Activated CD8-positive, alpha-beta T cell treated with anti-CD3 and anti-CD28 coated beads for 36 hours (primary cell): ENCODE measurements at regions not wholly inside any gene's neighbourhood (a gene's known extent, or its start where the extent isn't known, plus 50 kb on each side); places are given as distances from the start of the nearest gene placed in this dataset.

Experiments used
- ATAC-seq: fragments of 200-7000 bp; cut with Tn5 transposase; one replicate; pipeline ENCODE4 v1.10.0; 2021; ENCODE audit warnings: mild to moderate bottlenecking, moderate library complexity
- CTCF ChIA-PET: fragments of 350-600 bp; sonication (Branson Sonifier 250); formaldehyde crosslinking; loops from one replicate; lab custom pipeline; 2021; ENCODE audit warnings: antibody characterized with exemption; lab: Charles Lee
- POLR2A ChIA-PET: fragments of 350-600 bp; sonication (Branson Sonifier 250); formaldehyde crosslinking; loops from one replicate; lab custom pipeline; 2021; ENCODE audit warnings: antibody characterized with exemption; lab: Charles Lee
- DNase-seq: peaks from one replicate; pipeline ENCODE4 v3.0.0-alpha.2; 2020
- H3K27ac Mint-ChIP-seq: one replicate; pipeline ENCODE4 v1.8.0; 2021; ENCODE audit warnings: mild to moderate bottlenecking, mixed read lengths
- H3K27me3 Mint-ChIP-seq: one replicate; pipeline ENCODE4 v1.8.0; 2021; ENCODE audit warnings: mixed read lengths
- H3K36me3 Mint-ChIP-seq: one replicate; pipeline ENCODE4 v1.8.0; 2021; ENCODE audit warnings: low read depth, mixed read lengths
- H3K4me1 Mint-ChIP-seq: one replicate; pipeline ENCODE4 v1.8.0; 2021; ENCODE audit warnings: low read depth, mixed read lengths
- H3K4me3 Mint-ChIP-seq: one replicate; pipeline ENCODE4 v1.8.0; 2021; ENCODE audit warnings: mild to moderate bottlenecking, moderate library complexity, mixed read lengths
- H3K9me3 Mint-ChIP-seq: one replicate; pipeline ENCODE4 v1.8.0; 2021; ENCODE audit warnings: mixed read lengths
- intact Hi-C: fragments of 100-400 bp; cut with micrococcal nuclease; formaldehyde crosslinking; loops from one replicate; pipeline ENCODE4 v1.10.0; 2022
- TF ChIP-seq, protein P1 (sequence below): fragments of 200-600 bp; IDR thresholded peaks from one replicate; pipeline ENCODE4 v1.8.0; 2022; ENCODE audit warnings: antibody characterized with exemption, mild to moderate bottlenecking

DNA sequence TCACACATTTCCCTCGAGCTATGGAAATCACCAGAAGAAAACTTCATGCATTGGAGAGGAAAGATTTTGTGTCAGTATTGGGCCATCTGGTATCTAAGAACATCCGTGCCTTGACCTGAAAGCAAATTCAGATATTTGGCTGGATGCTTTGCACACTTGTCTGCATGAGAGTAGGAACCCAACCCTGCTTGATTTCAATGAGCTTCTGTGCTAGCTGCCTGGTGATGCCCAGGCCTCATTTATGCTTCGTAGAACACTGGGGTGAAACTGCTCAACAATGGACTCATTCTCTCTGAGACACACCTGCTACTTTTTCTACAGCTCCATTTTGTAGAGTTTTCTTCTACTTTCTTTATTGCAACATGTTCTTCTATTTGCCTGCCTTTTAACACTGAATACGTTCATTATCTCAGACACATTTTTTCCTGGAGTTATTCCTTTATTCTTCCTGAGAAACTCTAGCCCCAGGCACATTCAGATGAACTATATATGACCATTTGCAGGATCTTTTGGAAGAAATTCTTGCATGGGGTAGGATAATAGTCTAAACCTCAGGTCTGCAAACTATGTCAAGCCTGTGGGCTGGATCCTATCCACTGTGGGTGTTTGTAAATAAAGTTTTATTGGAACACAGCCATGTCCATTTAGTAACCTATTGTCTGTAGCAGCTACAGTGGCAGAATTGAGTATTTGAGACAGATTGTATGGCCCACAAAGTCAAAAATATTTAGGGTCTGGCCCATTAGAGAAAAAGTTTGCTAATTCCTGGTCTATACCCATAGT lies 83.8 kb upstream of the CLCN4 start:
- ATAC-seq: no peak
- H3K27ac Mint-ChIP-seq: no peak overlapping the region
- H3K36me3 Mint-ChIP-seq: peaks cover 2% of the 10 kb centered on the region
- intact Hi-C loops: no loop called here
- no peak for DNase-seq
- TF ChIP-seq, protein P1, sequence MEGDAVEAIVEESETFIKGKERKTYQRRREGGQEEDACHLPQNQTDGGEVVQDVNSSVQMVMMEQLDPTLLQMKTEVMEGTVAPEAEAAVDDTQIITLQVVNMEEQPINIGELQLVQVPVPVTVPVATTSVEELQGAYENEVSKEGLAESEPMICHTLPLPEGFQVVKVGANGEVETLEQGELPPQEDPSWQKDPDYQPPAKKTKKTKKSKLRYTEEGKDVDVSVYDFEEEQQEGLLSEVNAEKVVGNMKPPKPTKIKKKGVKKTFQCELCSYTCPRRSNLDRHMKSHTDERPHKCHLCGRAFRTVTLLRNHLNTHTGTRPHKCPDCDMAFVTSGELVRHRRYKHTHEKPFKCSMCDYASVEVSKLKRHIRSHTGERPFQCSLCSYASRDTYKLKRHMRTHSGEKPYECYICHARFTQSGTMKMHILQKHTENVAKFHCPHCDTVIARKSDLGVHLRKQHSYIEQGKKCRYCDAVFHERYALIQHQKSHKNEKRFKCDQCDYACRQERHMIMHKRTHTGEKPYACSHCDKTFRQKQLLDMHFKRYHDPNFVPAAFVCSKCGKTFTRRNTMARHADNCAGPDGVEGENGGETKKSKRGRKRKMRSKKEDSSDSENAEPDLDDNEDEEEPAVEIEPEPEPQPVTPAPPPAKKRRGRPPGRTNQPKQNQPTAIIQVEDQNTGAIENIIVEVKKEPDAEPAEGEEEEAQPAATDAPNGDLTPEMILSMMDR: no peak
- ChIA-PET CTCF (interaction anchor here (1.5 kb wide), 1 partner anchor 47 kb away, joined by 5 read pairs; no protein-coding TSS in a partner anchor), POLR2A (interaction anchor here (0.9 to 1.4 kb wide), 2 partner anchors 12 to 41 kb away, joined by 3 to 4 read pairs; no protein-coding TSS in a partner anchor)
- H3K4me1 Mint-ChIP-seq: peaks cover 17% of the 10 kb centered on the region
- H3K27me3 Mint-ChIP-seq: no peaks in the 10 kb centered on the region
- H3K4me3 Mint-ChIP-seq: no peak overlapping the region
- H3K9me3 Mint-ChIP-seq: no peaks in the 10 kb centered on the region

DNA sequence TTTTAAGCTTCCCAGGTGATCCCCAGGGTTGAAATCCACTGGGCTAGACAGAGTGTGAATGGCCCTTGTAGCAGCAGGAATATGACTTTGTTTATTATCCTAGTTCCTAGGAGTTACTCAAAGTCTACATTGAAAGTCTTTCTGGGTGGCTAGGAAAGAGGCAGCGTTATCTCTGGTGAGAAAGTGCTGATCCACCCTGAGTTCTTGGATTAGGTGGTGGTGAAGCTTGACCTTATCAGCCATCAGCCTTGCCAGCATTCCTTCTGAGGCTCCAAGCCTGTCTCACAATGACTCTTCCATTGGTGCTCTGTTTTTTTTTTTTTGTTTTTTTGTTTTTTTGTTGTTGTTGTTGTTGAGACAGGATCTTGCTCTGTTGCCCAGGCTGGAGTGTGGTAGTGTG lies 83.1 kb upstream of the CLCN4 start:
- Mint-ChIP-seq H3K27me3 (no peaks in the 10 kb centered on the region), H3K9me3 (no peaks in the 10 kb centered on the region), H3K4me3 (no peak overlapping the region), H3K36me3 (peaks cover 2% of the 10 kb centered on the region), H3K27ac (no peak overlapping the region), H3K4me1 (peaks cover 20% of the 10 kb centered on the region)
- CTCF ChIA-PET: interaction anchor here (1.5 kb wide), 1 partner anchor 47 kb away, joined by 5 read pairs; no protein-coding TSS in a partner anchor
- TF ChIP-seq, protein P1: no peak
- ATAC-seq: no peak
- no peak for DNase-seq
- intact Hi-C loops: no loop called here
- POLR2A ChIA-PET: interaction anchor here (1.4 kb wide), 1 partner anchor 40 kb away, joined by 3 read pairs; no protein-coding TSS in a partner anchor

DNA sequence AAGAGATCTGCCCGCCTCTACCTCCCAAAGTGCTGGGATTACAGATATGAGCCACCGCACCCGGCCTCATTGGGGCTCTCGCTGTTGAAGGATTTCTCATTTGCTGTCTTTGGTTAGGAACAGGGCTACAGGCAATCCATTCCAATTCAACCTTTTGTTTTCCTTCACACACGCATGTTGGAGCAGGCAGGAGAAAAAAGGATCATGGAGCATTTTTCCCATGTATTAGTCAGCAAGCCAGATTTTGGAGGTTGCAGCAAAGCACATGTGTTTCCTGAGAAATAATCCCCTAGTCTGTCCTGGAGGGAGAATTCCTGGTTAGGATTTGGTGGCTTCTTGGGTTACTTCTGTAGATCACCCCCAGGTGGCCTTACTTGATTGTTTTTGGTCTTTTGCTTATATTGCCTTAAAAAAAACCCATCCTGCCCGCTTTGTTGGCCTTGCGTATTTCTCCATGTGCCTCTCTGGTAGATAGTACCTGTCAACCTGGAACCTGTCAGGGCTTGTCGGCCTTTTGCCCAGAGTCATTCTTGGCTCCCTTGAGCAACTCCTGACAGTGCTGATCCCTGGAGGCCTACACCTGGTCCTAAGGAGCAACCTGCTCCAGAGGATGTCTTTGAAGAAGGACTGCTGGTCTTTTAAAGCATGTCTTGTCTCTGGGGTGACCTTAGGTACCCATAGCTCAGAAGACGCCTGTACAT lies 82.4 kb upstream of the CLCN4 start:
- peaks cover 2% of the 10 kb centered on the region for H3K36me3 Mint-ChIP-seq
- DNase-seq (no peak), ATAC-seq (no peak)
- no peak overlapping the region for H3K4me3 Mint-ChIP-seq
- H3K27me3 Mint-ChIP-seq: no peaks in the 10 kb centered on the region
- CTCF ChIA-PET: no interaction called here
- TF ChIP-seq, protein P1: no peak
- POLR2A ChIA-PET: interaction anchor here (1.4 kb wide), 1 partner anchor 39 kb away, joined by 3 read pairs; no protein-coding TSS in a partner anchor
- peaks cover 20% of the 10 kb centered on the region for H3K4me1 Mint-ChIP-seq
- no peaks in the 10 kb centered on the region for H3K9me3 Mint-ChIP-seq
- intact Hi-C loops: no loop called here
- H3K27ac Mint-ChIP-seq: no peak overlapping the region

DNA sequence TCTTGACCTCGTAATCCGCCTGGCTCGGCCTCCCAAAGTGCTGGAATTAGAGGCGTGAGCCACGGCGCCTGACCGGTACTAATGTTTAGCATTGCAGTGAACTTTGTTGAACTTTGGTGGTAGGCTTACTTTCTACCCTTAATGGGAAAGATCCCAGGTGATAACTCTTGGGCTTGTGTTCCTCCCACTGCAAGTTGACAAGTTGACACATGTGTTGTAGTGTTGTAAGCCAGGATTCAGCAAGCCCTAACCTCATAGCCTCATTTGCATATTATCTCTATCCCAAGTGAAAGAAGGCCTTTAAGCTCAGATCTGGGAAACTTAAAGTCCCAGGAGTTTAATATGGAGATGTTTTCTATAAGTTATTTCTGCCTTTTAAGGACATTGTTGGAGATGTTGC lies 80.0 kb upstream of the CLCN4 start:
- no peak overlapping the region for H3K4me3 Mint-ChIP-seq
- peaks cover 3% of the 10 kb centered on the region for H3K36me3 Mint-ChIP-seq
- no peak for DNase-seq
- ChIA-PET CTCF (interaction anchor here (0.9 to 2.3 kb wide), 3 partner anchors 43 to 81 kb away, joined by 3 to 20 read pairs (median 8); no protein-coding TSS in a partner anchor), POLR2A (no interaction called here)
- peaks cover 9% of the 10 kb centered on the region for H3K4me1 Mint-ChIP-seq
- H3K27me3 Mint-ChIP-seq: no peaks in the 10 kb centered on the region
- no peak overlapping the region for H3K27ac Mint-ChIP-seq
- no peaks in the 10 kb centered on the region for H3K9me3 Mint-ChIP-seq
- intact Hi-C loops: no loop called here
- TF ChIP-seq, protein P1: no peak
- ATAC-seq: no peak
